SK-N-SH (cell line): ENCODE measurements at regions not wholly inside any gene's neighbourhood (a gene's known extent, or its start where the extent isn't known, plus 50 kb on each side); places are given as distances from the start of the nearest gene placed in this dataset.

ENCODE experiments used
- CTCF ChIA-PET: fragments of 300-600, 350-600 bp; formaldehyde crosslinking; extraction: SDS; loops from one replicate; lab custom pipeline; 2021; lab: Yijun Ruan, JAX
- POLR2A ChIA-PET: fragments of 350-600 bp; sonication (Branson Sonifier 250); formaldehyde crosslinking; extraction: SDS; loops from one replicate; lab custom pipeline; 2020; ENCODE audit warnings: antibody characterized with exemption, inconsistent platforms; lab: Yijun Ruan, JAX
- DNase-seq: peaks from one replicate; pipeline ENCODE4 v3.0.0; 2012
- H2AFZ ChIP-seq: fragments of 200-600 bp; sonication (generic); 2 replicates; pipeline ENCODE4 v1.8.1; 2016; ENCODE audit warnings: antibody characterized with exemption, mild to moderate bottlenecking, low read depth
- H3F3A ChIP-seq: fragments of 200-600 bp; sonication (generic); replicated peaks from 2 replicates; pipeline ENCODE3; 2016; ENCODE audit warnings: antibody characterized with exemption, mild to moderate bottlenecking; ENCODE audit not compliant: insufficient read depth
- H3K27ac ChIP-seq, 2 experiments: fragments of 200-500 bp in 1 of 2; fragments of 200-600 bp in 1 of 2; sonication (Bioruptor generic) in 1 of 2; sonication (generic), shearing (Covaris generic) in 1 of 2; 2 replicates each; pipeline versions ENCODE4 v1.5.1 to v1.6.1; 2014 to 2016; ENCODE audit warnings: low read depth in 2 of 2, inconsistent platforms in 1 of 2, low read length in 1 of 2, mild to moderate bottlenecking in 1 of 2, mixed read lengths in 1 of 2
- H3K27me3 ChIP-seq: fragments of 200-600 bp; sonication (generic), shearing (Covaris generic); 2 replicates; pipeline ENCODE4 v1.6.1; 2016; ENCODE audit warnings: mixed run types; ENCODE audit not compliant: insufficient read depth
- H3K36me3 ChIP-seq, 2 experiments: fragments of 200-500 bp in 1 of 2; fragments of 200-600 bp in 1 of 2; sonication (Bioruptor generic) in 1 of 2; sonication (generic) in 1 of 2; replicated peaks in 1 of 2; 2 replicates each; pipeline versions ENCODE3 to v1.5.1; 2014 to 2016; ENCODE audit warnings: low read length in 1 of 2, mild to moderate bottlenecking in 1 of 2; ENCODE audit not compliant: insufficient read depth in 2 of 2, control insufficient read depth in 1 of 2
- H3K4me1 ChIP-seq, 2 experiments: fragments of 200-500 bp in 1 of 2; fragments of 200-600 bp in 1 of 2; sonication (Bioruptor generic) in 1 of 2; sonication (generic), shearing (Covaris generic) in 1 of 2; 2 replicates each; pipeline versions ENCODE4 v1.5.1 to v1.6.1; 2014 to 2016; ENCODE audit warnings: low read depth in 1 of 2, low read length in 1 of 2, mixed run types in 1 of 2; ENCODE audit not compliant: insufficient read depth in 2 of 2, control insufficient read depth in 1 of 2
- H3K4me2 ChIP-seq: fragments of 200-600 bp; sonication (generic), shearing (Covaris generic); 2 replicates; pipeline ENCODE4 v1.6.1; 2017; ENCODE audit warnings: mixed run types
- H3K4me3 ChIP-seq, 2 experiments: fragments of 200-500 bp in 1 of 2; fragments of 200-600 bp in 1 of 2; sonication (Bioruptor generic) in 1 of 2; sonication (generic), shearing (Covaris generic) in 1 of 2; 2 replicates each; pipeline versions ENCODE4 v1.5.1 to v1.8.1; 2014 to 2016; ENCODE audit warnings: low read depth in 2 of 2, inconsistent platforms in 1 of 2, low read length in 1 of 2, mild to moderate bottlenecking in 1 of 2, mixed read lengths in 1 of 2, moderate library complexity in 1 of 2
- H3K79me2 ChIP-seq: fragments of 200-600 bp; sonication (generic); 2 replicates; pipeline ENCODE4 v1.8.1; 2017; ENCODE audit warnings: mild to moderate bottlenecking; ENCODE audit not compliant: insufficient read depth
- H3K9ac ChIP-seq: fragments of 200-600 bp; sonication (generic); 2 replicates; pipeline ENCODE4 v1.6.1; 2017; ENCODE audit warnings: mixed run types
- H3K9me2 ChIP-seq: fragments of 200-600 bp; sonication (generic); 2 replicates; pipeline ENCODE4 v1.6.1; 2017; ENCODE audit warnings: mixed run types
- H3K9me3 ChIP-seq: fragments of 200-600 bp; sonication (generic); 2 replicates; pipeline ENCODE4 v1.6.1; 2017; ENCODE audit warnings: mixed run types, mild to moderate bottlenecking, moderate library complexity
- H4K20me1 ChIP-seq: fragments of 200-600 bp; sonication (generic); 2 replicates; pipeline ENCODE4 v1.6.1; 2017; ENCODE audit warnings: mild to moderate bottlenecking, mixed run types; ENCODE audit not compliant: insufficient read depth
- EZH2phosphoT487 ChIP-seq: fragments of 200-600 bp; sonication (generic); IDR thresholded peaks from 2 replicates; pipeline ENCODE4 v1.6.1; 2017; ENCODE audit warnings: low read depth, mixed run types, mild to moderate bottlenecking, antibody characterized with exemption, moderate library complexity, borderline replicate concordance
- GATA2 ChIP-seq: sonication (generic); formaldehyde crosslinking; IDR thresholded peaks from 2 replicates; pipeline ENCODE4 v1.5.0; 2020; ENCODE audit warnings: mild to moderate bottlenecking, missing genetic modification reagents
- NFIC ChIP-seq: IDR thresholded peaks from 2 replicates; pipeline ENCODE4 v1.4.0; 2012; ENCODE audit warnings: borderline replicate concordance
- POLR2AphosphoS5 ChIP-seq: IDR thresholded peaks from 2 replicates; pipeline ENCODE4 v1.6.1; 2012; ENCODE audit warnings: low read depth, low read length
- RAD21 ChIP-seq: IDR thresholded peaks from 2 replicates; pipeline ENCODE4 v1.6.1; 2012; ENCODE audit warnings: mild to moderate bottlenecking, low read length
- RXRA ChIP-seq: IDR thresholded peaks from 2 replicates; pipeline ENCODE4 v1.4.0; 2012; ENCODE audit warnings: low read depth, mild to moderate bottlenecking, borderline replicate concordance
- TCF12 ChIP-seq: IDR thresholded peaks from 2 replicates; pipeline ENCODE4 v1.4.0; 2012
- WGBS: methylation state at CpG from one replicate; pipeline ENCODE4 v1.1.6; 2017; ENCODE audit warnings: low lambda C conversion rate; 5-methylcytosine and 5-hydroxymethylcytosine counted together
- TF ChIP-seq, protein P1 (sequence below): fragments of 200-600 bp; sonication (generic); IDR thresholded peaks from 2 replicates; pipeline ENCODE4 v1.6.1; 2017; ENCODE audit warnings: antibody characterized with exemption, mild to moderate bottlenecking, moderate library complexity
- TF ChIP-seq, protein P2 (sequence below): fragments of 150-350 bp; IDR thresholded peaks from 2 replicates; pipeline ENCODE4 v1.6.1; 2016; ENCODE audit warnings: mild to moderate bottlenecking, low read depth, low read length
- TF ChIP-seq, protein P3 (sequence below): IDR thresholded peaks from 2 replicates; pipeline ENCODE4 v1.4.0; 2012; ENCODE audit warnings: low read depth, borderline replicate concordance
- TF ChIP-seq, protein P4 (sequence below): IDR thresholded peaks from 2 replicates; pipeline ENCODE4 v1.6.1; 2012; ENCODE audit warnings: mild to moderate bottlenecking, low read depth, low read length, moderate library complexity

DNA sequence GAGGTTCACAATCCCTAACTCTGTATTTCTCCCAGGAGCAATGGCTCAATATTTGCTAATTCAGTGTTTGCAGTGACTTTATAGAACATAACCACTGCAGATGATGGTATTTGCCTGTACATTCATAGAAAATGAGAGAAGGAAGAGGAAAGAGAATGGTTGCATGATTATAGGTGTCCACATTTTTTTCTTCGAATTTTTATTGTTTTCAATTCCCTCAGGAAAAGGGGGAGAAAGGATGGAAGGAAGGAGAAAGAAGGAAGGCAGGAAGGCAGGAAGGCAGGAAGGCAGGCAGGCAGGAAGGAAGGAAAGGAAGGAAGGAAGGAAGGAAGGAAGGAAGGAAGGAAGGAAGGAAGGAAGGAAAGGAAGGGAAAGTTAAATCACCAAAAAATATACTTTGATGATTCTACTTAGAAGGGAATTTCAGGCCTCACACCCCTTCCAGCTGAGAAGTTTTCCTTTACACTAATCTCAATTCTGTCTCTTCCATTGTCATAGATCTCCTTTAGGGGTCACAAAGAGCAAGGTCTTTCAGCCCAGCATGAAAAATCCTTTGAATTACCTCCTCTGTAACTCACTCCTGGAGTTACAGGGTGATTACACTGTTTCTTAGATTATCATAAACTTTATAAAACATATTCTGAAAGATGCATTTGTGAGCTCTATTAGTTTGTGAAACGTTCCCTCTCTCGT lies 118.8 kb upstream of the INHBA start:
- peak overlapping the region; percentile 14; the same call in 1 of the 2 replicates for H2AFZ ChIP-seq

More for the DNA sequence above, 118.8 kb upstream of the INHBA start:
- DNase-seq, result no peak
- Histone ChIP-seq H3K9me2 (no peaks in the 10 kb centered on the region), H3K27me3 (no peaks in the 10 kb centered on the region), H3K4me3 (no peak overlapping the region), H3K9ac (no peak overlapping the region), H3K4me1 (peaks cover 0 to 42% of the 10 kb centered on the region in 2 experiments; a peak in 2 of 4 replicates), H3K9me3 (peaks cover 16% of the 10 kb centered on the region; the same call in 1 of the 2 replicates), H3K79me2 (no peaks in the 10 kb centered on the region), H3F3A (peaks cover 12% of the 10 kb centered on the region), H3K36me3 (peaks cover 0 to 3% of the 10 kb centered on the region in 2 experiments), H3K27ac (no peak overlapping the region), H3K4me2 (no peak overlapping the region), H4K20me1 (no peaks in the 10 kb centered on the region)
- ChIA-PET POLR2A (no interaction called here), CTCF (no interaction called here)
- TF ChIP-seq, protein P1, sequence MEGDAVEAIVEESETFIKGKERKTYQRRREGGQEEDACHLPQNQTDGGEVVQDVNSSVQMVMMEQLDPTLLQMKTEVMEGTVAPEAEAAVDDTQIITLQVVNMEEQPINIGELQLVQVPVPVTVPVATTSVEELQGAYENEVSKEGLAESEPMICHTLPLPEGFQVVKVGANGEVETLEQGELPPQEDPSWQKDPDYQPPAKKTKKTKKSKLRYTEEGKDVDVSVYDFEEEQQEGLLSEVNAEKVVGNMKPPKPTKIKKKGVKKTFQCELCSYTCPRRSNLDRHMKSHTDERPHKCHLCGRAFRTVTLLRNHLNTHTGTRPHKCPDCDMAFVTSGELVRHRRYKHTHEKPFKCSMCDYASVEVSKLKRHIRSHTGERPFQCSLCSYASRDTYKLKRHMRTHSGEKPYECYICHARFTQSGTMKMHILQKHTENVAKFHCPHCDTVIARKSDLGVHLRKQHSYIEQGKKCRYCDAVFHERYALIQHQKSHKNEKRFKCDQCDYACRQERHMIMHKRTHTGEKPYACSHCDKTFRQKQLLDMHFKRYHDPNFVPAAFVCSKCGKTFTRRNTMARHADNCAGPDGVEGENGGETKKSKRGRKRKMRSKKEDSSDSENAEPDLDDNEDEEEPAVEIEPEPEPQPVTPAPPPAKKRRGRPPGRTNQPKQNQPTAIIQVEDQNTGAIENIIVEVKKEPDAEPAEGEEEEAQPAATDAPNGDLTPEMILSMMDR, result no peak
- TF ChIP-seq, protein P2, sequence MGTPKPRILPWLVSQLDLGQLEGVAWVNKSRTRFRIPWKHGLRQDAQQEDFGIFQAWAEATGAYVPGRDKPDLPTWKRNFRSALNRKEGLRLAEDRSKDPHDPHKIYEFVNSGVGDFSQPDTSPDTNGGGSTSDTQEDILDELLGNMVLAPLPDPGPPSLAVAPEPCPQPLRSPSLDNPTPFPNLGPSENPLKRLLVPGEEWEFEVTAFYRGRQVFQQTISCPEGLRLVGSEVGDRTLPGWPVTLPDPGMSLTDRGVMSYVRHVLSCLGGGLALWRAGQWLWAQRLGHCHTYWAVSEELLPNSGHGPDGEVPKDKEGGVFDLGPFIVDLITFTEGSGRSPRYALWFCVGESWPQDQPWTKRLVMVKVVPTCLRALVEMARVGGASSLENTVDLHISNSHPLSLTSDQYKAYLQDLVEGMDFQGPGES, result no peak
- TF ChIP-seq POLR2AphosphoS5 (no peak), GATA2 (CRISPR knock-in tag) (no peak), RXRA (no peak), EZH2phosphoT487 (no peak), TCF12 (no peak), NFIC (no peak), RAD21 (no peak)
- TF ChIP-seq, protein P3, sequence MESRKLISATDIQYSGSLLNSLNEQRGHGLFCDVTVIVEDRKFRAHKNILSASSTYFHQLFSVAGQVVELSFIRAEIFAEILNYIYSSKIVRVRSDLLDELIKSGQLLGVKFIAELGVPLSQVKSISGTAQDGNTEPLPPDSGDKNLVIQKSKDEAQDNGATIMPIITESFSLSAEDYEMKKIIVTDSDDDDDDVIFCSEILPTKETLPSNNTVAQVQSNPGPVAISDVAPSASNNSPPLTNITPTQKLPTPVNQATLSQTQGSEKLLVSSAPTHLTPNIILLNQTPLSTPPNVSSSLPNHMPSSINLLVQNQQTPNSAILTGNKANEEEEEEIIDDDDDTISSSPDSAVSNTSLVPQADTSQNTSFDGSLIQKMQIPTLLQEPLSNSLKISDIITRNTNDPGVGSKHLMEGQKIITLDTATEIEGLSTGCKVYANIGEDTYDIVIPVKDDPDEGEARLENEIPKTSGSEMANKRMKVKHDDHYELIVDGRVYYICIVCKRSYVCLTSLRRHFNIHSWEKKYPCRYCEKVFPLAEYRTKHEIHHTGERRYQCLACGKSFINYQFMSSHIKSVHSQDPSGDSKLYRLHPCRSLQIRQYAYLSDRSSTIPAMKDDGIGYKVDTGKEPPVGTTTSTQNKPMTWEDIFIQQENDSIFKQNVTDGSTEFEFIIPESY, result no peak
- TF ChIP-seq, protein P4, sequence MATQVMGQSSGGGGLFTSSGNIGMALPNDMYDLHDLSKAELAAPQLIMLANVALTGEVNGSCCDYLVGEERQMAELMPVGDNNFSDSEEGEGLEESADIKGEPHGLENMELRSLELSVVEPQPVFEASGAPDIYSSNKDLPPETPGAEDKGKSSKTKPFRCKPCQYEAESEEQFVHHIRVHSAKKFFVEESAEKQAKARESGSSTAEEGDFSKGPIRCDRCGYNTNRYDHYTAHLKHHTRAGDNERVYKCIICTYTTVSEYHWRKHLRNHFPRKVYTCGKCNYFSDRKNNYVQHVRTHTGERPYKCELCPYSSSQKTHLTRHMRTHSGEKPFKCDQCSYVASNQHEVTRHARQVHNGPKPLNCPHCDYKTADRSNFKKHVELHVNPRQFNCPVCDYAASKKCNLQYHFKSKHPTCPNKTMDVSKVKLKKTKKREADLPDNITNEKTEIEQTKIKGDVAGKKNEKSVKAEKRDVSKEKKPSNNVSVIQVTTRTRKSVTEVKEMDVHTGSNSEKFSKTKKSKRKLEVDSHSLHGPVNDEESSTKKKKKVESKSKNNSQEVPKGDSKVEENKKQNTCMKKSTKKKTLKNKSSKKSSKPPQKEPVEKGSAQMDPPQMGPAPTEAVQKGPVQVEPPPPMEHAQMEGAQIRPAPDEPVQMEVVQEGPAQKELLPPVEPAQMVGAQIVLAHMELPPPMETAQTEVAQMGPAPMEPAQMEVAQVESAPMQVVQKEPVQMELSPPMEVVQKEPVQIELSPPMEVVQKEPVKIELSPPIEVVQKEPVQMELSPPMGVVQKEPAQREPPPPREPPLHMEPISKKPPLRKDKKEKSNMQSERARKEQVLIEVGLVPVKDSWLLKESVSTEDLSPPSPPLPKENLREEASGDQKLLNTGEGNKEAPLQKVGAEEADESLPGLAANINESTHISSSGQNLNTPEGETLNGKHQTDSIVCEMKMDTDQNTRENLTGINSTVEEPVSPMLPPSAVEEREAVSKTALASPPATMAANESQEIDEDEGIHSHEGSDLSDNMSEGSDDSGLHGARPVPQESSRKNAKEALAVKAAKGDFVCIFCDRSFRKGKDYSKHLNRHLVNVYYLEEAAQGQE, result no peak
- WGBS, result 13% methylated on average over 3 of the region's 3 CpGs
